ENCODE measurements at regions not wholly inside any gene's neighbourhood (a gene's known extent, or its start where the extent isn't known, plus 50 kb on each side); places are given as distances from the start of the nearest gene placed in this dataset.

GRCh38 chr3:81043009-81043408, 718.4 kb downstream of the GBE1 start:
- DNase-seq = no peak

- DNase-seq = no peak
Measured at GRCh38 chr3:81041331-81041730, 720.1 kb downstream of the GBE1 start.

GRCh38 chr3:81040107-81040506, 721.3 kb downstream of the GBE1 start:
- no peak for DNase-seq

GRCh38 chr3:81033684-81034083, 727.8 kb downstream of the GBE1 start:
- no peak for DNase-seq

GRCh38 chr3:81033185-81033584, 728.3 kb downstream of the GBE1 start:
- no peak for DNase-seq

- no peak for DNase-seq
Measured at GRCh38 chr3:81029861-81030260, 731.6 kb downstream of the GBE1 start.

GRCh38 chr3:81027344-81027743, 734.1 kb downstream of the GBE1 start:
- no peak for DNase-seq

GRCh38 chr3:81024560-81024959, 736.9 kb downstream of the GBE1 start:
- no peak for DNase-seq

- DNase-seq = no peak
Measured at GRCh38 chr3:81022339-81022738, 739.1 kb downstream of the GBE1 start.

- no peak for DNase-seq
Measured at GRCh38 chr3:81013360-81013759, 748.1 kb downstream of the GBE1 start.

- DNase-seq = no peak
Measured at GRCh38 chr3:81005992-81006391, 755.5 kb downstream of the GBE1 start.

GRCh38 chr3:81003817-81004216, 757.6 kb downstream of the GBE1 start:
- DNase-seq = no peak

- no peak for DNase-seq
Measured at GRCh38 chr3:81003008-81003645, 758.3 kb downstream of the GBE1 start.

GRCh38 chr3:80999481-80999880, 762.0 kb downstream of the GBE1 start:
- DNase-seq = no peak

GRCh38 chr3:80998022-80998421, 763.4 kb downstream of the GBE1 start:
- no peak for DNase-seq

- no peak for DNase-seq
Measured at GRCh38 chr3:80997622-80998021, 763.8 kb downstream of the GBE1 start.

GRCh38 chr3:80994767-80995166, 766.7 kb downstream of the GBE1 start:
- no peak for DNase-seq

GRCh38 chr3:80994085-80994665, 767.3 kb downstream of the GBE1 start:
- no peak for DNase-seq

- no peak for DNase-seq
Measured at GRCh38 chr3:80993241-80993945, 768.1 kb downstream of the GBE1 start.

GRCh38 chr3:80983753-80984152, 777.7 kb downstream of the GBE1 start:
- DNase-seq = no peak

GRCh38 chr3:80978216-80978969, 783.1 kb downstream of the GBE1 start:
- no peak for DNase-seq

- DNase-seq = no peak
Measured at GRCh38 chr3:80970292-80970691, 791.2 kb downstream of the GBE1 start.

- no peak for DNase-seq
Measured at GRCh38 chr3:80929576-80929975, 831.9 kb downstream of the GBE1 start.

GRCh38 chr3:80914854-80915253, 846.6 kb downstream of the GBE1 start:
- DNase-seq = no peak

All from CD4-positive, alpha-beta T cell treated with Interleukin-6 for 4 hours (primary cell).